ENCODE measurements at regions not wholly inside any gene's neighbourhood (a gene's known extent, or its start where the extent isn't known, plus 50 kb on each side); places are given as distances from the start of the nearest gene placed in this dataset.

DNA sequence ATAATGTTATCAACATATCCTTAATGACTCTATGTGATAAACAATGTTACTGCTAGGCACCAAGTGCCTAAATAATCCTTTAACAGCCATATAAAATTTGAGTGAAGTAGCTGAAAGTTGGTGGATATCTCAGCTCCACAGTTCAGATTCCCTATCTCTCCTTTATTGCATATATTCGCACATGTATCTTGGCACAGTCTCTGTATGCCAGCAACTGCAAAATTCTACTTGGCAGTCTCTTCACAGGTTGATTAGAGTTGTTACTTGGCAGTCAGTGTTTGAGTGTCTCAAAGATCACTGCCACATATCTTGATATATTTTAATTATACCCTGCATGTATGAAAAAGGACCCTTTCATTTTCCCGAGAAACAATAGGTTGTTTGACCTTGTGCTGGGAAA, 879.3 kb downstream of the OLFM4 start:
- TF ChIP-seq, protein P1, sequence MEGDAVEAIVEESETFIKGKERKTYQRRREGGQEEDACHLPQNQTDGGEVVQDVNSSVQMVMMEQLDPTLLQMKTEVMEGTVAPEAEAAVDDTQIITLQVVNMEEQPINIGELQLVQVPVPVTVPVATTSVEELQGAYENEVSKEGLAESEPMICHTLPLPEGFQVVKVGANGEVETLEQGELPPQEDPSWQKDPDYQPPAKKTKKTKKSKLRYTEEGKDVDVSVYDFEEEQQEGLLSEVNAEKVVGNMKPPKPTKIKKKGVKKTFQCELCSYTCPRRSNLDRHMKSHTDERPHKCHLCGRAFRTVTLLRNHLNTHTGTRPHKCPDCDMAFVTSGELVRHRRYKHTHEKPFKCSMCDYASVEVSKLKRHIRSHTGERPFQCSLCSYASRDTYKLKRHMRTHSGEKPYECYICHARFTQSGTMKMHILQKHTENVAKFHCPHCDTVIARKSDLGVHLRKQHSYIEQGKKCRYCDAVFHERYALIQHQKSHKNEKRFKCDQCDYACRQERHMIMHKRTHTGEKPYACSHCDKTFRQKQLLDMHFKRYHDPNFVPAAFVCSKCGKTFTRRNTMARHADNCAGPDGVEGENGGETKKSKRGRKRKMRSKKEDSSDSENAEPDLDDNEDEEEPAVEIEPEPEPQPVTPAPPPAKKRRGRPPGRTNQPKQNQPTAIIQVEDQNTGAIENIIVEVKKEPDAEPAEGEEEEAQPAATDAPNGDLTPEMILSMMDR (IDR thresholded peaks at IDR 0.05), result no peak
- TF ChIP-seq EZH2phosphoT487 (IDR thresholded peaks at IDR 0.05) (no peak), EZH2 (IDR thresholded peaks at IDR 0.05) (no peak)
- no peak overlapping the region for H3K4me3 ChIP-seq
- H3K36me3 ChIP-seq, result no peaks in the 10 kb centered on the region
- peaks cover 19% of the 10 kb centered on the region for H3K4me1 ChIP-seq
- H3K9me3 ChIP-seq (ENCODE audit: low read depth), result no peaks in the 10 kb centered on the region
- no peaks in the 10 kb centered on the region for H3K27me3 Mint-ChIP-seq (ENCODE audit: insufficient read depth, low read depth)
- H3K4me3 Mint-ChIP-seq, result no peak overlapping the region
- H3K27ac ChIP-seq, result no peak overlapping the region
- no peaks in the 10 kb centered on the region for H4K20me1 ChIP-seq (ENCODE audit: low read depth)
- no peak overlapping the region for H3K4me2 ChIP-seq
- H3K27ac Mint-ChIP-seq, result no peak overlapping the region
- H3K79me2 ChIP-seq (ENCODE audit: low read depth), result no peaks in the 10 kb centered on the region
- H3K27me3 ChIP-seq, result no peaks in the 10 kb centered on the region
- peaks cover 10% of the 10 kb centered on the region for H3K4me1 Mint-ChIP-seq
- no peaks in the 10 kb centered on the region for H3K36me3 Mint-ChIP-seq
- H3F3A ChIP-seq (ENCODE audit: low read depth), result no peaks in the 10 kb centered on the region
- H3K9ac ChIP-seq, result no peak overlapping the region
- no peak overlapping the region for H2AFZ ChIP-seq (replicated peaks)
- no peaks in the 10 kb centered on the region for H3K9me3 Mint-ChIP-seq
- no peak for DNase-seq (ENCODE audit: low spot score)

DNA sequence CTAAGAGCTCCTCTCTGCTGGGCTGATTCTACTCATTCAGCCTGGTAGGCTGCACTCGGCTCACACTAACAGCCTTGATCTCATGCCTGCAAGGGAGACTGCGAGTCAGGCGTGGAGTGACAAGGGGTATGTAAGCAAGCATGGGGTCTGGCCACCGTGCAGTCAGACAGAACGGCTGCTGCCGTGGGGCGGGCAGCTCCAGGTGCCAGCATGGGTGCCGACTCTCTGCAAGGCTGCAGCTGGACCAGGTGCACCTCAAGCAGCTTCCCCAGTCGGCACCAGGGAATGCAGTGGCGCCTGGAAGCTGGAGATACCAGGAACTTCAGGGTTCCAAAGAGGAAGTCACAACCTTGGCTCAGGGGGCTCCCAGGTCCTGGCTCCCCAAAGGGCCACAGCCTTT, 892.3 kb downstream of the OLFM4 start:
- Mint-ChIP-seq H3K27me3 (ENCODE audit: insufficient read depth, low read depth) (peaks cover 2% of the 10 kb centered on the region), H3K4me3 (no peak overlapping the region), H3K9me3 (no peaks in the 10 kb centered on the region), H3K36me3 (no peaks in the 10 kb centered on the region), H3K4me1 (no peaks in the 10 kb centered on the region), H3K27ac (no peak overlapping the region)
- Histone ChIP-seq H3K4me2 (no peak overlapping the region), H3K4me1 (no peaks in the 10 kb centered on the region), H3K9ac (no peak overlapping the region), H3K27me3 (no peaks in the 10 kb centered on the region), H2AFZ (replicated peaks) (no peak overlapping the region), H3K4me3 (no peak overlapping the region), H4K20me1 (ENCODE audit: low read depth) (no peaks in the 10 kb centered on the region), H3F3A (ENCODE audit: low read depth) (no peaks in the 10 kb centered on the region), H3K36me3 (no peaks in the 10 kb centered on the region), H3K27ac (no peak overlapping the region), H3K79me2 (ENCODE audit: low read depth) (no peaks in the 10 kb centered on the region), H3K9me3 (ENCODE audit: low read depth) (no peaks in the 10 kb centered on the region)
- DNase-seq (ENCODE audit: low spot score), result no peak
- TF ChIP-seq, protein P1 (IDR thresholded peaks at IDR 0.05), result no peak
- TF ChIP-seq EZH2 (IDR thresholded peaks at IDR 0.05), result no peak

DNA sequence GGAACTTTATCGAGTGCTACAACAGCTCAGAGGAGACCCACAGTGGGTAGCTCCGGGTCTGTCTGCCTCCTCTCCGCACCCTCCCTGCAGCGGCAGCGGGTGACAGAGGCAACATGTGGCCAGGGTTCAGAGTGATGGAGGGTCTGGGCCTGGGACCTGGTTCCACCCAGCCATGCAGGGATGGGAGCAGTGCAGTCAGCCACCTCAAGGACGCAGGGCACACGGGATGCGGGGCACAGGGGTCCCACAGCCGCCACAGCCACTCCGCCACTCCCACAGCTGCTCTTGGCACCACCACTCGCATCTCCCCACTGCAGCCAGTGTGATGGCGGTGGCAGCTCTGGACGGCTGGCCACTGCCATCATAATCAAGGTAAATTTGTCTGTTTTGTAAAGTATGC, 892.9 kb downstream of the OLFM4 start:
- no peak overlapping the region for H3K27ac ChIP-seq
- no peaks in the 10 kb centered on the region for H3K4me1 ChIP-seq
- H3K36me3 ChIP-seq, result no peaks in the 10 kb centered on the region
- no peaks in the 10 kb centered on the region for H4K20me1 ChIP-seq (ENCODE audit: low read depth)
- H2AFZ ChIP-seq (replicated peaks), result no peak overlapping the region
- no peaks in the 10 kb centered on the region for H3K27me3 ChIP-seq
- H3K27ac Mint-ChIP-seq, result no peak overlapping the region
- H3K4me2 ChIP-seq, result no peak overlapping the region
- no peak overlapping the region for H3K9ac ChIP-seq
- no peaks in the 10 kb centered on the region for H3K36me3 Mint-ChIP-seq
- no peak overlapping the region for H3K4me3 Mint-ChIP-seq
- DNase-seq (ENCODE audit: low spot score), result no peak
- TF ChIP-seq EZH2phosphoT487 (IDR thresholded peaks at IDR 0.05), result no peak
- no peaks in the 10 kb centered on the region for H3F3A ChIP-seq (ENCODE audit: low read depth)
- no peaks in the 10 kb centered on the region for H3K9me3 Mint-ChIP-seq
- no peaks in the 10 kb centered on the region for H3K79me2 ChIP-seq (ENCODE audit: low read depth)
- H3K9me3 ChIP-seq (ENCODE audit: low read depth), result no peaks in the 10 kb centered on the region
- H3K4me1 Mint-ChIP-seq, result no peaks in the 10 kb centered on the region
- H3K27me3 Mint-ChIP-seq (ENCODE audit: insufficient read depth, low read depth), result peaks cover 2% of the 10 kb centered on the region
- H3K4me3 ChIP-seq, result no peak overlapping the region

DNA sequence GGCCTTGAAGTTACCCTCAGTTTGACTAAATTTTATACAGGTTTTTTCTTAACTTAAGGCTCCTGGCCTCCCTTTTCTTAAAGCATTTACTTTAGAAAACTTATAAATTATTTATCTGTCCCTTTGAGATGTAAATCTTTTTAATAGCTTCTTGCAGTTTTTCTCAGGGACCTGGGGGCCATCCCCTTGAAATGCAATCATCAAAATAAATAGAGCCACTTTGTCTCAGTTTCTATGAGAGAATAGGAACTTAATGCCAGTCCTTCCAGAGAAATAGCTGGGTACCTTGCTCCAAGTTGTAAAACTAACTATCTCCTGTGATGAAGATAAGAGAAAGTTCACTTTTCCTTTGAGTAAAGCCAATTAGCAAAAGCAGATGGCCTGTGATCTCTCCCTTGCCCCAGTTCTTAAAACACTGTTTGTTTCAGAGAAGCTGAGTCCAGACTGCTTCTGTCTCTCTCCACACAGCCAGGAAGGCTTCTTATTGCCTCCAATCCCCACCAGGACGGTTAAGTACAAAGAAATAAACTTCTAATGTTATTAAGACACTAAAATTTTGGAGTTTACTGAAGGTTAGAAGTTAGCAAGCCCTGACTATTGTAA, 913.1 kb downstream of the OLFM4 start:
- H3K4me1 Mint-ChIP-seq, result peaks cover 14% of the 10 kb centered on the region
- DNase-seq (ENCODE audit: low spot score), result no peak
- no peaks in the 10 kb centered on the region for H3K9me3 Mint-ChIP-seq
- H3K36me3 ChIP-seq, result no peaks in the 10 kb centered on the region
- no peak overlapping the region for H3K4me3 ChIP-seq
- no peaks in the 10 kb centered on the region for H4K20me1 ChIP-seq (ENCODE audit: low read depth)
- H3K27ac ChIP-seq, result no peak overlapping the region
- no peaks in the 10 kb centered on the region for H3F3A ChIP-seq (ENCODE audit: low read depth)
- H3K27ac Mint-ChIP-seq, result no peak overlapping the region
- peaks cover 5% of the 10 kb centered on the region for H3K4me1 ChIP-seq
- no peak for TF ChIP-seq EZH2 (IDR thresholded peaks at IDR 0.05)
- TF ChIP-seq EZH2phosphoT487 (IDR thresholded peaks at IDR 0.05), result no peak
- TF ChIP-seq, protein P1 (IDR thresholded peaks at IDR 0.05), result no peak
- no peaks in the 10 kb centered on the region for H3K9me3 ChIP-seq (ENCODE audit: low read depth)
- no peak overlapping the region for H2AFZ ChIP-seq (replicated peaks)
- H3K79me2 ChIP-seq (ENCODE audit: low read depth), result no peaks in the 10 kb centered on the region
- H3K36me3 Mint-ChIP-seq, result no peaks in the 10 kb centered on the region
- no peaks in the 10 kb centered on the region for H3K27me3 ChIP-seq
- no peak overlapping the region for H3K4me2 ChIP-seq
- H3K9ac ChIP-seq, result no peak overlapping the region
- no peaks in the 10 kb centered on the region for H3K27me3 Mint-ChIP-seq (ENCODE audit: insufficient read depth, low read depth)
- H3K4me3 Mint-ChIP-seq, result no peak overlapping the region
